ELF-1 (cell line): ENCODE measurements at regions not wholly inside any gene's neighbourhood (a gene's known extent, or its start where the extent isn't known, plus 50 kb on each side); places are given as distances from the start of the nearest gene placed in this dataset.

Source experiments
- DNase-seq: peaks from one replicate; pipeline ENCODE4 v3.0.0-alpha.2; 2016; ENCODE audit warnings: low read depth, low spot score

- DNase-seq: peak; percentile 17
These were observed 403.4 kb downstream of the DNAJB9 start for GRCh38 chr7:108973075-108973474.

GRCh38 chr7:108974641-108975040 is 405.0 kb downstream of the DNAJB9 start:
- no peak for DNase-seq

- DNase-seq: no peak
These were observed 415.4 kb downstream of the DNAJB9 start for GRCh38 chr7:108985037-108985436.

GRCh38 chr7:108989319-108989718 is 419.6 kb downstream of the DNAJB9 start:
- DNase-seq: no peak

GRCh38 chr7:108997480-108997879 is 427.8 kb downstream of the DNAJB9 start:
- DNase-seq: no peak

GRCh38 chr7:109003742-109004141 is 434.1 kb downstream of the DNAJB9 start:
- no peak for DNase-seq

GRCh38 chr7:109009636-109010035 is 440.0 kb downstream of the DNAJB9 start:
- no peak for DNase-seq

- no peak for DNase-seq
These were observed 450.6 kb downstream of the DNAJB9 start for GRCh38 chr7:109020251-109020650.

GRCh38 chr7:109021390-109021789 is 451.7 kb downstream of the DNAJB9 start:
- no peak for DNase-seq

- no peak for DNase-seq
These were observed 460.2 kb downstream of the DNAJB9 start for GRCh38 chr7:109029866-109030265.

GRCh38 chr7:109044691-109045090 is 475.0 kb downstream of the DNAJB9 start:
- no peak for DNase-seq

GRCh38 chr7:109049366-109049765 is 479.7 kb downstream of the DNAJB9 start:
- no peak for DNase-seq

- no peak for DNase-seq
These were observed 489.4 kb downstream of the DNAJB9 start for GRCh38 chr7:109059089-109059488.

- DNase-seq: no peak
These were observed 493.1 kb downstream of the DNAJB9 start for GRCh38 chr7:109062798-109063197.

- no peak for DNase-seq
These were observed 503.9 kb downstream of the DNAJB9 start for GRCh38 chr7:109073543-109073942.

- no peak for DNase-seq
These were observed 506.8 kb downstream of the DNAJB9 start for GRCh38 chr7:109076396-109076972.

GRCh38 chr7:109091042-109091441 is 521.4 kb downstream of the DNAJB9 start:
- DNase-seq: no peak

GRCh38 chr7:109092268-109092667 is 522.6 kb downstream of the DNAJB9 start:
- DNase-seq: no peak

GRCh38 chr7:109101332-109101731 is 531.7 kb downstream of the DNAJB9 start:
- DNase-seq: no peak

- DNase-seq: no peak
These were observed 539.9 kb downstream of the DNAJB9 start for GRCh38 chr7:109109558-109109957.

- no peak for DNase-seq
These were observed 541.4 kb downstream of the DNAJB9 start for GRCh38 chr7:109111086-109111485.

- no peak for DNase-seq
These were observed 552.1 kb downstream of the DNAJB9 start for GRCh38 chr7:109121599-109122300.

- DNase-seq: no peak
These were observed 555.3 kb downstream of the DNAJB9 start for GRCh38 chr7:109125001-109125400.
